Cerebellar nuclear complex (tissue), 1 donor: ENCODE measurements at regions not wholly inside any gene's neighbourhood (a gene's known extent, or its start where the extent isn't known, plus 50 kb on each side); places are given as distances from the start of the nearest gene placed in this dataset.

Experiments
- DNase-seq, 2 experiments: peaks; one replicate each; lab custom pipeline; 2025; lab: John Stamatoyannopoulos, UW

DNA sequence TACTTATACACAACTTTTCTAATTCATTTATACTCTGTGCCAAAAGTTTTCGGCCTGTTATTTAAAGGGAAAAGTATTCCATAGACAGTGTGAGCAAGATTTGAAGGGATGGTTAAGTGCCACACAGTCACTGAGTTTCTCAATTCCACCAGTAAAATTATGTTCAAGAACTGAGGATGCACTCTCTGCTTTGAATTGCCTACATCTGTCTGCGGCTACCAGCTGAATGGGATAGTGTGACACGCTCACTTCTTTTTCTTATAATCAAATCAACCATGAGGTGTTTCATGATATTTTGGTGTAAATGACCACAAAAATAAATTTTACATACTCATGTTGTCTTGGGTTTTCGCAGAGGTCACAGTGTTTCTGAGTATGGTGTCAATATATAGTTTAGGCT is 218.4 kb upstream of the TMEM161B start:
- DNase-seq, result no peak

DNA sequence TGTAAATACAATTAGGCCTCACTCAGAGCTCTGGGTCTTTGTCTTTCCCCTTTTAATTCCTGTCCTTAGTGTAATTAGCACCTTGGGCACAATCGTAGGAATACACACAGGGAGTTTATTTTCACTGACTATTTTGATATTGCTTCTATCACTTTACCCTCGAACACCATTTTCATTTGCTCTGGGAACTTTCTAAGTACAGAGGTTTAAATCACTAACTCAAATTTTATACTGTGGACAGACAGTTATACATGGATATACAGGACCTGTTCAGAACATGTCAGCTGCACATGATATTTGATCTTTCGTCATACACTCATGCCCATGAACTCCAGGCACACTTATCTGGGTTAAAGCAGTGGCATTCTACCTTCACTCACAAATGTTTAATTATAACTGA is 217.8 kb upstream of the TMEM161B start:
- DNase-seq, result no peak

GRCh38 chr5:88485531-88485930 is 216.9 kb upstream of the TMEM161B start:
- DNase-seq, result no peak

DNA sequence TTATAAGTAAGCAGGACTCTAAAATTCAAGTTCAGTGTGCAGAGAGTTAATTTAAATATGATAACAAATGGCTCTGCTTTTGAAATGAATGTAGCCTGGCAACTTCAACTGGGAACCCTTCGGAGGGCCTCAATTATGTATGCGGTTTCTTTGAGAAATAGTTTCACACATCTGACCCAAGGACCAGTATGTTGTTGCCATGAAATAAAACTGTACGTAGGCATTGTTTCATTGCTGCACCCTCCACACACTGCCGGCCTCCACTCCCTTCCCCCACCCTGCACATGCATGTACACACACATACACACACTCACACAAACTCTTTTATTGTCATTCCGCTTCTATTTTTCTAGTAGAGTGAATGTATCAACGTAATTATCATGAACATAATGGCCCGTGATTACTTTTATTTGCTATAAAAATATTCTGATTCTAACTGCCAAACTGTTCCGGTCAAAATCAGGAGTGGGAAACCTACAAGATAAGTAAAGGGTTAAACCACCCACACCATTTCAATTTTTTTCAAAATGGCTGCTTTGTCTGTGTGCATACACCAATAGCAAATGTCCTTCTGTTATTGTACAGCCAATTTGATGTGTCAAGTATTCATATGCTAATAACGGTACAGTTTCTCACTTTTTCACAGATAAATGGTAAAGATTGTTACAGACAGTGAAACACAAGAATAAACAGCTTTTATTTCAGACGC is 215.5 kb upstream of the TMEM161B start:
- DNase-seq, result no peak

- peak in 1 of 2 experiments; percentile 72 for DNase-seq
Observed at GRCh38 chr5:88480801-88481499, 212.3 kb upstream of the TMEM161B start.

DNA sequence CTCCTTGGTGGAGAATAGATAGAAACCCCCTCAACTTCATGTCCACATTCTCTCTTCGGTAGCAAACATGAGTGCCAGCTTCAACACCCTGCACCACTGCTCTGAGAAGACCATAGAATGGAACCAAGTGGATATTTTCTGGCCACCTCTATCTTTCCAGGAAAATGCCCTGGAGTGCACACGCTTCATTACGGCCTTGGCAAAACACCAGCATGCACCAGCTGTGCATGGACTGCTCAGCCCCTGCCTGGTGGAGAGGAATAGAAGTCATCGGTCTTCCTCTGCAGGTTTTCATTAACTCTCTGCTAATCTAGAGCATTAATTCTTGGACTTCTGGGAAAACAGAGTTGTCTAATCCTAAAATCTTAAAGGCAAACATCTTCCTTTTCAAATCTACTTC is 211.6 kb upstream of the TMEM161B start:
- DNase-seq, result no peak

DNA sequence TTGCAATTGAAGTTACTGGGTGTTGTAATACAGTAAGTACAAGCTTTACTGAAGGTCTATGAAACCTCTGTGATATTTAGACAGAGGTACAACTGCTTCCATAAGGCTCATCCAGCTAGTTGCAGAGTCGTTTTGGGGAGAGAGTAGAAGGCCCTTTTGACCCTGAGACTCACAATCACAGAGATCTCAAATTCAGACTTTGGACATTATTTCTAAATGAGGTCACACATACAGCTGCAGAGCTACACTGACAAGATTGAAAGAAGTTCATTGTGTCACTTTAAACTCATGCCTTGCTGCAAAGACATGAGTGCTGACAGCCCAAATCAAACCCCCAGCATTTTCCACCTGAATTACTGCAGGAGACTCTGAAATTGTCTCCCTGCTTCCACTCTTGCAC is 205.9 kb upstream of the TMEM161B start:
- no peak for DNase-seq

DNA sequence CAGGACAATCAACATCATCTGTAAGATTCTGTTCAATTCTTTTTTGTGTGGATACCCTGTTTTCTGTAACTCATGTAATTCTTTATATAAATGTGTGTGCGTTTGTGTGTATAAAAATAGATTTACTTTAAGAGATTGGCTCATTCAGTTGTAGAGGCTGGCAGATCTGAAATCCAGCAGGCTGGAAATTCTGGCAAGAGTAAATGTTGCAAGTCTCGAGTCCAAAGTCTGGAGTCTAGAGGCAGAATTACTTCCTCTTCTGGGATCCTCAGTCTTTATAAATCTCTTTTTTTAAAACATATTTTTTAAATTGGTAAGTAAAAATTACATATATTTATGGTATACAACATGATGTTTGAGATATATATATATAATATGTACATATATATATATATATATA is 202.1 kb upstream of the TMEM161B start:
- DNase-seq, result no peak

- DNase-seq, result no peak
Observed at GRCh38 chr5:88459971-88460370, 191.3 kb upstream of the TMEM161B start.

- DNase-seq, result no peak
Observed at GRCh38 chr5:88452820-88453219, 184.2 kb upstream of the TMEM161B start.

- DNase-seq, result no peak
Observed at GRCh38 chr5:88450239-88450638, 181.6 kb upstream of the TMEM161B start.

GRCh38 chr5:88438006-88438405 is 169.4 kb upstream of the TMEM161B start:
- no peak for DNase-seq

DNA sequence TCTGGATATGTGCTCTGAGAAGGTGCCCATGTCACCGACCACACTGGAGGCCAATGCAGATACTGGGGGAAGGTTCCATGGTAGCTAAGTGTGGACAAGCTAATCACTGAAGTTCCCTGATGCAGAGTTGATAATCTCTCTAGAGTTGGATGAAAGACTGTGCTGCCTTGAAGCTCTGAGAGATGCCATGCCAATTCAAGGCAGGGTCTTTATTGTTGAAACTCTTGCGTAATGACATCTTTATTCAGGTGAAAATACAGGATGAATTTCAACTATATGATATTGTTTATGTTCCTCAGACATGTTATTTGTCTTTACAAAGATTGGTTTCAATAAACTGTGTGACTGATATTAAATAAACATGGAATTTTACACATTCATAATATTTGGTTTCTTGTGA is 167.6 kb upstream of the TMEM161B start:
- DNase-seq, result no peak

- DNase-seq, result no peak
Observed at GRCh38 chr5:88428633-88429032, 160.0 kb upstream of the TMEM161B start.

- no peak for DNase-seq
Observed at GRCh38 chr5:88426441-88426840, 157.8 kb upstream of the TMEM161B start.

DNA sequence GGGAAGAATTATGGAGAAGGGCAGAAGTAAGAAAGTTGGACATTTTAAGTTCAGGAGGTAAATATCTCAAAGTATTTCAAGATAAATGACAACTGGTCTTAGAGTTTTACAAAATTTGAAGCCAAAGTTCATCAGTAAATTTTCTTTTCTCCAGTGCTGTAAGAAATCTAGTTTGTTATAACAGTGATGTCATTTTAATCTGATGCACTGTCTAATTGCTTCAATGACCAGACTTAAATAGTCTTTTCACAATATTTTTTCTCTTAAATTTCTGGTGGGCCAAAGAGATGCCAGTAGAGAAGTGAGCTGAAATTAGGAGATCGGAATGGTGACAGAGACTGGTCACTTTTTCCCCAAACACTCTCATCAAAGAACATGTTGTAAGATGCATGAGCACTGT is 156.5 kb upstream of the TMEM161B start:
- DNase-seq, result no peak

DNA sequence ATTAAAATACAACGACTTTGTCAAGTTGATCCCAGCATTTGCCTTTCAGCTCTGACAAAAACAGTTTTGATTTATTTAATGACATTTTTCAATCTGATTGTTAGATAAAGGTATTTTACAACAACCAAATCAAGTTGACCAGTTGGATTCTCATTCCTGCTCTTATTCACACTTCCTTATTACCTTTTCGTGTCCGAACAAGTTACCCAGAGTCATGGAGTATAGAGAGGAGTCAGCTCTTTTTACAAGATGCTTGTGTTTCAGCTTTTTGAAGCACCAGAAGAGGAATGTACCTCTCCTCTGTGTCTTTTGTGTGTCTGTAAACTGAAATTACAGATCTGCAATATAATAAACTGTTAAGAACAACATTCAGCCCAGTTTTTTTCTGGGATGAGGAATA is 151.3 kb upstream of the TMEM161B start:
- DNase-seq, result no peak

DNA sequence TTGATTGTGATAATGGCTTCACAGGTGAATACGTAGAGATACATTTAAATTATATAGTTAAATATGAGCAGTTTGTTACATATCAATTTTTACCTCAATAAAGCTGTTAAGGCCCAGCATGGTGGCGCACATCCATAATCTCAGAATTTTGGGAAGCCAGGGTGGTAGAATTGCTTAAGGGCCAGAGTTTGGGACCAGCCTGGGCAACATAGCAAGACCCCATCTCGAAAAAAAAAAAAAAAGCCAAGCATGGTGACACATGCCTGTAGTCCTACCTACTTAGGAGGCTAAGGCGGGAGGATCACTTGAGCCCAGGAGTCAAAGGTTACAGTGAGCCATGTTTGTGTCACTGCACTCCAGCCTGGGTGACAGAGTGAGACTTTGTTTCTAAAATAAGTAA is 138.7 kb upstream of the TMEM161B start:
- DNase-seq, result no peak

DNA sequence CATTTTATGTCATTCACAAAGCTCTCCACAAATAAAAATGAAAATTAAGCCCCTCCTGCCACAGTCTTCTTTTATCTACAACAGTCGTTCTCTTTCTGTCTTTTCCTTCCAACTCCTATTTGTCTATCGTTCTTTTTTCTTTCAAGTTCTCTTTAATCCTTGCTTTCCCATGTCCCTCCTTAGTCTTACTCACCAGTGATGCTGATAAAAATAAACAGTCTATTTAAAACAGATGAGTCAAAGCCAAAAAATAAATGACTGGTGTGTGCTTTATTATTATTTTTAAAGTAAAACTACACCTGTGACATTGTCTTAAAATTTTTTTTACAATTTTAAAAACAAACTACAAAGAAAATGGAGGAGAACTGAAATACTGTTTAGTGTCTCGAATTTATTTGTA is 137.1 kb upstream of the TMEM161B start:
- no peak for DNase-seq

- no peak for DNase-seq
Observed at GRCh38 chr5:88404405-88404804, 135.8 kb upstream of the TMEM161B start.

DNA sequence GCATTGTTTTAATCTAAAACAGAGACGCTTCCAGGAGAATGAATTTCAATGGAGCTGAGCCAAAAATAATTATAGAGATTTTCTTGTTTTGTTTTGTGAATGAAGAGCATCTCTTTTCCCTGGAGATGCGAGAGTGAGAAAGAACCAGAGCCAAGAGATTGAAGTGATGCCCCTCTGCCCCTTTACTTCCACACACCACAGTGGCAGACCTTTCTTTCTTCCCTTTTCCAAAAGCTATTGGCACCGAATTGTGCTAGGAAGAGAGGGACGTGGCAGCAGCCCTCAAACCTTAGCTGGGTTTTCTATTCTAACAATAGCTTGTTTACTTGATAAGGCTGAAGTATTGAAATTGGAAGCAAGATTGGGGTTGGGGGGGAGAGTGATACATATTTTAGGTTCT is 133.0 kb upstream of the TMEM161B start:
- DNase-seq, result no peak

DNA sequence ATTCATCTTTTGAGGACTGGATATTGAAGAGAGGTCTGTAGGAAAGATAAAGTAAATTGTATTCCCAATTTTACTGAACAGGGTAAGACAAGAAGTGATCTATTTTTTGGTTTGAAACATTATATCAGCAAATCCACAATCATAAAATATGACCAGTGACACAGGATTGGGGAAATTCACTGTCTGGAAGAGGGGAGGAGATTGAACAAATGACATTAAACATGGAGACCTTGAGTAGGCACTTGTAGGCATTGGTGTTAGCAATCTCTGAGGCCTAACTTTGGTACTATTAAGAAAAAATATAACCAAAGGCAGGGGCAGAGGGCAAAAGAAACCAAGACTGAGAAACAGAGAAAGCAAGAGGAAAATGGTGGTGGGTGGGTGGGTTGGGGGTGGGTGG is 132.6 kb upstream of the TMEM161B start:
- no peak for DNase-seq

GRCh38 chr5:88399561-88399960 is 130.9 kb upstream of the TMEM161B start:
- no peak for DNase-seq

DNA sequence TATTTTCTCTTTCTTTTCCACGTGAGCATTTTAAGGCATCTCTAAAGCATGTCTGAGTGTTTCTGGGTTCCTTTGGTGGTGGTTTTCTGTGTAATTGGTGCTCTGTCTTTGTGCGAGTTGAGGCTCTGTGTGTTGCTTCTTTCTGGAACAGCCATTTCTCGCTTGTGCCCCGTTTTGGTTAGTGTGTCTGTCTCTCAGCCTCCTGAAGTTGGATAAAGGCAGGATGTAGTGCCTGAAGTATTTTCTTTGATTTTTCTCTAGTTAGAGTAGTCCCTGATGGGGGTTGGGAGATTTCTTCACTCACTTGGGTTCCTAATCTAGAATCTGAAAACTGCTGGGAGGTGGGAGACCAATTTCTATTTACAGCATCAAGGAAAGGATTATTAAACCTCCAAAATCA is 129.7 kb upstream of the TMEM161B start:
- DNase-seq, result no peak
